GM10248 (cell line): ENCODE measurements at regions not wholly inside any gene's neighbourhood (a gene's known extent, or its start where the extent isn't known, plus 50 kb on each side); places are given as distances from the start of the nearest gene placed in this dataset.
"Not testable (repeated sequence)": the region's sequence is repeated elsewhere in the genome, so short reads cannot be mapped to it uniquely, and the experiment has no call there.

Experiments used
- CTCF ChIA-PET: fragments of 300-600 bp; sonication (Branson Sonifier 250); formaldehyde crosslinking; extraction: SDS; loops from one replicate; lab custom pipeline; 2021; ENCODE audit warnings: antibody characterized with exemption; lab: Yijun Ruan, JAX
- POLR2A ChIA-PET: fragments of 350-650 bp; sonication (Branson Sonifier 250); formaldehyde crosslinking; extraction: SDS; loops from one replicate; lab custom pipeline; 2020; ENCODE audit warnings: antibody characterized with exemption; lab: Yijun Ruan, JAX
- DNase-seq: peaks from one replicate; pipeline ENCODE4 v3.0.0; 2012; ENCODE audit errors: extremely low spot score
- TF ChIP-seq, protein P1 (sequence below): IDR thresholded peaks from 2 replicates; pipeline ENCODE4 v1.5.1; 2012; ENCODE audit warnings: mild to moderate bottlenecking, low read depth; ENCODE audit errors: extremely low read depth, missing control alignments, control extremely low read depth

DNA sequence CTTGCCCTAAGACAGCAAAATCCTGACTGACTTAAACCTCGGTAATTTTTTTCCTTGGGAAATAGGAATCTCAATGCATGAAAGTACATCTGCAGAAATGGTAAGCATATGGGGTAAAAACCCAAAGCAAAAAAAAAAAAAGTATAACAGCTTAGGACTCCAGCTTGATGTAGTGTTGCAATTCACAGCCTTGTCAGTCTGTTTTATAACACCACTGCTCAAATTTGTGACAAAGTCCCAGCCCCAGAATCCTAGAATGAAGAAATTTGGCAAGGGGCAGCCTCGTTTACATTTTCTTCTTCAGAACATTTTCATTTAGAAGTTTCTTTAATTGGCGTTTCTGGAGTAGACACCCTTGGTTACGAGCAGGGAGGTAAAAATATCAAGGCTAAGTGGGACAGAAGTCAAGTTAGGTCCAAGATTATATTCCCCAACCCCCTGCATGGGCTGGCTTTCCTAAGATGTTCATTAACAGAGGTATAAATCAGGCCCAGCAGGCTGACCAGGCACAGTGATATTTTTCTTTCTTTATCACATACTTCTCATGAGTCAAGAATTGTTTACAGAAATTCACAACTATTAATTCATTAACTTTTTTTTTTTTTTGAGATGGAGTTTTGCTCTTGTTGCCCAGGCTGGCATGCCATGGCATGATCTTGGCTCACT, 424.0 kb downstream of the RMST start:
- TF ChIP-seq, protein P1, sequence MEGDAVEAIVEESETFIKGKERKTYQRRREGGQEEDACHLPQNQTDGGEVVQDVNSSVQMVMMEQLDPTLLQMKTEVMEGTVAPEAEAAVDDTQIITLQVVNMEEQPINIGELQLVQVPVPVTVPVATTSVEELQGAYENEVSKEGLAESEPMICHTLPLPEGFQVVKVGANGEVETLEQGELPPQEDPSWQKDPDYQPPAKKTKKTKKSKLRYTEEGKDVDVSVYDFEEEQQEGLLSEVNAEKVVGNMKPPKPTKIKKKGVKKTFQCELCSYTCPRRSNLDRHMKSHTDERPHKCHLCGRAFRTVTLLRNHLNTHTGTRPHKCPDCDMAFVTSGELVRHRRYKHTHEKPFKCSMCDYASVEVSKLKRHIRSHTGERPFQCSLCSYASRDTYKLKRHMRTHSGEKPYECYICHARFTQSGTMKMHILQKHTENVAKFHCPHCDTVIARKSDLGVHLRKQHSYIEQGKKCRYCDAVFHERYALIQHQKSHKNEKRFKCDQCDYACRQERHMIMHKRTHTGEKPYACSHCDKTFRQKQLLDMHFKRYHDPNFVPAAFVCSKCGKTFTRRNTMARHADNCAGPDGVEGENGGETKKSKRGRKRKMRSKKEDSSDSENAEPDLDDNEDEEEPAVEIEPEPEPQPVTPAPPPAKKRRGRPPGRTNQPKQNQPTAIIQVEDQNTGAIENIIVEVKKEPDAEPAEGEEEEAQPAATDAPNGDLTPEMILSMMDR = no peak
- ChIA-PET POLR2A (no interaction called here), CTCF (no interaction called here)
- DNase-seq = no peak

GRCh38 chr12:97897881-97898280, 435.3 kb downstream of the RMST start:
- CTCF ChIA-PET = interaction anchor here (1.8 kb wide), 1 partner anchor 13 kb away, joined by 4 read pairs; no protein-coding TSS in a partner anchor
- POLR2A ChIA-PET, DNase-seq: not testable (repeated sequence)

GRCh38 chr12:97899529-97899928, 436.9 kb downstream of the RMST start:
- TF ChIP-seq, protein P1 = no peak
- CTCF ChIA-PET = no interaction called here
- POLR2A ChIA-PET = no interaction called here
- DNase-seq = no peak

- DNase-seq = no peak
- POLR2A ChIA-PET = no interaction called here
- CTCF ChIA-PET = no interaction called here
- TF ChIP-seq, protein P1 = no peak
Observed at GRCh38 chr12:97899956-97900355, 437.4 kb downstream of the RMST start.

- CTCF ChIA-PET = no interaction called here
- TF ChIP-seq, protein P1 = no peak
- DNase-seq = no peak
- POLR2A ChIA-PET = no interaction called here
Observed at GRCh38 chr12:97903356-97903755, 440.8 kb downstream of the RMST start.

GRCh38 chr12:97907504-97907903, 444.9 kb downstream of the RMST start:
- CTCF ChIA-PET = no interaction called here
- POLR2A ChIA-PET = no interaction called here
- no peak for DNase-seq
- TF ChIP-seq, protein P1 = no peak

DNA sequence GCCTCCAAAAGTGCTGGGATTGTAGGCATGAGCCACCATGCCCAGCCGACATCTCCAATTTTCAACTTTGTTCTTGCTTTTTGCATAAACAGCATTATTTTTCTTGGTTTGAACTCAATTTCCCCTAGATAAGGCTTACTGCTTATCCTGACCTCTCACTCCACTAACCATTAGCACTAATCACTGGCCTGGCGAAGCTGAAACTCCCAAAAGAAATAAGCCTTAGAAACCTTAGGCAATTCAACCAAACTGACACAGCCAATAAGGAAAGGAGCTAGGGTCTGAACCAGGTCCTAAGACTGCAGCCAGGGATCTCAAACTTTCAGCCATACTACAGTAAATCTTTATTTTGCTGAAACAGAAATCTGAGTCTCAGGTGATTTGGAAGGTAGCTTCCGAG, 448.0 kb downstream of the RMST start:
- TF ChIP-seq, protein P1 = no peak
- POLR2A ChIA-PET = no interaction called here
- CTCF ChIA-PET = interaction anchor here (1.0 to 1.7 kb wide), 4 partner anchors 13 to 51 kb away, joined by 3 to 4 read pairs (median 4); no protein-coding TSS in a partner anchor
- DNase-seq = no peak
